ENCODE measurements at regions not wholly inside any gene's neighbourhood (a gene's known extent, or its start where the extent isn't known, plus 50 kb on each side); places are given as distances from the start of the nearest gene placed in this dataset.

DNA sequence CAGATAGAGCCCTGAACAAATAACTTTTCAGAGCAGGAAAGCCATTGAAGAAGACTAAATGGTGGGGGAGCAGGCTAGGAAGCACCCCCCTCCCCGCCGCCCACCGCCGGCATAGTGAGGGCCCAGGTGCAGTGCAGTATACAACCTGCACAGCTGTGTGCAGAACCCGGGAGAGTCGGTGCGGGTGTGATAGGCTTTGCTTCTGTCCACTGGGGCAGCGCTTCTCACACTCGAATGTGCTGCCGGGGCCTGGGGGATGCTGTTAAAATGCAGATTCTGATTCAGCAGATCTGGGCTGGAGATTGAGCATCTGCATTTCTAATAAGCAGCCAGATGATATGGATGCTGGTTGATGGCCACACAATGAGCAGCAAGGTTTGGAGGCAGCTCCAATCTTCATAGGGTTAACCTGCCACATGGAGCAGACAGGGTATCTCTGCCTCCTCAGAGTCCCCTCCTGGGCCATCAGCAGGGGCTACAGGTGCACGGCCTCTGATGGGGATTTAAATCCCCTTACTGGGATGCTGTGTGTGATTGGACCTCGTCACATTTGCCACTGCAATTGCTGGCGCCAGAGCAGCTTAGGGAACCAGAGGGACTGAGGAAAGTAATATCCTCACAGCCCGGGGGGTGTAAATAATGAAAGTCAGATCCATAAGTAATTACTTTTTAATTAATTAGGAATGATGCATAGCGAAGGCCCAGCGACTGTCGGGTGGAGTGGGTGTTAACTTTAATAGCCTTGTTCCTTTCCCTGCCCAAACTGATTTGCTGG lies 172.0 kb upstream of the RPL38 start:
- Histone ChIP-seq H3K4me1 (ENCODE audit: control insufficient read depth, insufficient read depth, low read length, poor library complexity, severe bottlenecking) (peaks cover 7% of the 10 kb centered on the region), H3K9me3 (ENCODE audit: control insufficient read depth in 2 of 2, low read length in 2 of 2) (no peaks in the 10 kb centered on the region), H3K27me3 (ENCODE audit: control insufficient read depth, insufficient read depth, low read length) (no peaks in the 10 kb centered on the region), H3K4me3 (ENCODE audit: low read depth, low read length) (no peak overlapping the region), H3K27ac (ENCODE audit: insufficient read depth, low read length, poor library complexity, severe bottlenecking) (no peak overlapping the region), H3K36me3 (ENCODE audit: control insufficient read depth, insufficient read depth, low read length) (no peaks in the 10 kb centered on the region)
- H3K9me3 Mint-ChIP-seq, result no peaks in the 10 kb centered on the region
- no peak for ATAC-seq (ENCODE audit: low read depth in 2 of 2)
- H3K27me3 Mint-ChIP-seq, result peaks cover 4% of the 10 kb centered on the region
- H3K27ac Mint-ChIP-seq, result no peak overlapping the region
- no peaks in the 10 kb centered on the region for H3K36me3 Mint-ChIP-seq
- no peak for DNase-seq
- no peak overlapping the region for H3K4me3 Mint-ChIP-seq
- H3K4me1 Mint-ChIP-seq, result peaks cover 5 to 18% (median 10%) of the 10 kb centered on the region in 4 donors

- peak overlapping the region in 1 of 3 donors; percentile 60 for H3K27ac Mint-ChIP-seq
- ATAC-seq (ENCODE audit: low read depth in 2 of 2) (no peak), DNase-seq (no peak)
- Histone ChIP-seq H3K27ac (ENCODE audit: insufficient read depth, low read length, poor library complexity, severe bottlenecking) (no peak overlapping the region), H3K4me3 (ENCODE audit: low read depth, low read length) (no peak overlapping the region), H3K27me3 (ENCODE audit: control insufficient read depth, insufficient read depth, low read length) (no peaks in the 10 kb centered on the region), H3K36me3 (ENCODE audit: control insufficient read depth, insufficient read depth, low read length) (no peaks in the 10 kb centered on the region), H3K9me3 (ENCODE audit: control insufficient read depth in 2 of 2, low read length in 2 of 2) (no peaks in the 10 kb centered on the region), H3K4me1 (ENCODE audit: control insufficient read depth, insufficient read depth, low read length, poor library complexity, severe bottlenecking) (peaks cover 3% of the 10 kb centered on the region)
- H3K9me3 Mint-ChIP-seq, result no peaks in the 10 kb centered on the region
- no peak overlapping the region for H3K4me3 Mint-ChIP-seq
- no peaks in the 10 kb centered on the region for H3K36me3 Mint-ChIP-seq
- H3K4me1 Mint-ChIP-seq, result peaks cover under 1 to 11% (median 6%) of the 10 kb centered on the region in 4 donors
- peaks cover 4% of the 10 kb centered on the region for H3K27me3 Mint-ChIP-seq
Measured at GRCh38 chr17:74032222-74032621, 171.3 kb upstream of the RPL38 start.

DNA sequence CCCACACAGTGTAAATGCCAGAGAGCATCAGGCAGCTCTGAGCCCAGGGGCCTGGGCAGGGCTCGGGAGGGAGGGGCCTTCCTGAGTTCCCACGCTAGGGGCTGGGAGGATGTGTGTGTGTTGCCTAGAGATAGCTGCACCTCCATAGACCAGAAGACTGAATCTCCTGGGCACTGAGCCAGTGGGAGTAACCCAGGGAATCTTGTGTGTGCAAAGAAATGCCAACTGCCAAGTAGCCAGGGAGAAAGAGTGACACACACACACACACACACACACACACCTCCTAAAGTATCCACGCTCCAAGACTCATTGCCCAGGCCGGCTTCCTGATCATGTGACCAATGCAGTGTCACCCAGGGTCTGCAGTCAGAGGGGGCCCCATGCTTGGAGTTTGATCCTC lies 166.2 kb upstream of the RPL38 start:
- no peaks in the 10 kb centered on the region for H3K36me3 ChIP-seq (ENCODE audit: control insufficient read depth, insufficient read depth, low read length)
- H3K9me3 Mint-ChIP-seq, result no peaks in the 10 kb centered on the region
- no peak overlapping the region for H3K4me3 ChIP-seq (ENCODE audit: low read depth, low read length)
- no peaks in the 10 kb centered on the region for H3K27me3 ChIP-seq (ENCODE audit: control insufficient read depth, insufficient read depth, low read length)
- H3K27ac Mint-ChIP-seq, result no peak overlapping the region
- H3K36me3 Mint-ChIP-seq, result no peaks in the 10 kb centered on the region
- H3K27ac ChIP-seq (ENCODE audit: insufficient read depth, low read length, poor library complexity, severe bottlenecking), result no peak overlapping the region
- H3K4me1 Mint-ChIP-seq, result no peaks in the 10 kb centered on the region
- H3K4me1 ChIP-seq (ENCODE audit: control insufficient read depth, insufficient read depth, low read length, poor library complexity, severe bottlenecking), result no peaks in the 10 kb centered on the region
- no peaks in the 10 kb centered on the region for H3K9me3 ChIP-seq (ENCODE audit: control insufficient read depth in 2 of 2, low read length in 2 of 2)
- DNase-seq (no peak), ATAC-seq (ENCODE audit: low read depth in 2 of 2) (no peak)
- no peak overlapping the region for H3K4me3 Mint-ChIP-seq
- peaks cover 7% of the 10 kb centered on the region for H3K27me3 Mint-ChIP-seq

DNA sequence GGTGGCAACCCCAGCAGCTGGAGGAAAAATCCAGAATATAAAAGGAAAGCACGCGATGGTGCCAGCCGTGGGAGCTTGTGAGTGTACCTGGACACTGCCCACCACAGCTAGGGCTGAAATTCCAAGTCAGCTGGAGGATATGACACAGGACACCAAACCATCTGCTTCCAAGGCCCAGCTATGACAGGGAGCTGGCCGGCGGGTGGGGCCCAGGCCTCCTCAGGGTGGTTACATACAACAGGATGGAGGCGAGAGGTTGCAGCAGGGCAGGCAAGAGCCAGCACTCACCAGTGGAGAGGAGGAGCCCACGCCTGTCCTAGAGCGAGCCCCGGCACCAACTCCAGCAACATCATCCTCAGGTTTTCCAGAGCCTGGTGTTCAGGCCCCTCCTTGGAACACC lies 163.2 kb upstream of the RPL38 start:
- H3K4me3 Mint-ChIP-seq, result no peak overlapping the region
- Histone ChIP-seq H3K4me3 (ENCODE audit: low read depth, low read length) (no peak overlapping the region), H3K27ac (ENCODE audit: insufficient read depth, low read length, poor library complexity, severe bottlenecking) (no peak overlapping the region), H3K36me3 (ENCODE audit: control insufficient read depth, insufficient read depth, low read length) (no peaks in the 10 kb centered on the region), H3K9me3 (ENCODE audit: control insufficient read depth in 2 of 2, low read length in 2 of 2) (no peaks in the 10 kb centered on the region), H3K4me1 (ENCODE audit: control insufficient read depth, insufficient read depth, low read length, poor library complexity, severe bottlenecking) (no peaks in the 10 kb centered on the region), H3K27me3 (ENCODE audit: control insufficient read depth, insufficient read depth, low read length) (no peaks in the 10 kb centered on the region)
- no peaks in the 10 kb centered on the region for H3K4me1 Mint-ChIP-seq
- DNase-seq (no peak), ATAC-seq (ENCODE audit: low read depth in 2 of 2) (no peak)
- H3K27me3 Mint-ChIP-seq, result peaks cover 7% of the 10 kb centered on the region
- no peaks in the 10 kb centered on the region for H3K9me3 Mint-ChIP-seq
- no peaks in the 10 kb centered on the region for H3K36me3 Mint-ChIP-seq
- H3K27ac Mint-ChIP-seq, result no peak overlapping the region

GRCh38 chr17:74040729-74041128 lies 162.7 kb upstream of the RPL38 start:
- Histone ChIP-seq H3K27ac (ENCODE audit: insufficient read depth, low read length, poor library complexity, severe bottlenecking) (no peak overlapping the region), H3K36me3 (ENCODE audit: control insufficient read depth, insufficient read depth, low read length) (no peaks in the 10 kb centered on the region), H3K4me3 (ENCODE audit: low read depth, low read length) (no peak overlapping the region), H3K27me3 (ENCODE audit: control insufficient read depth, insufficient read depth, low read length) (no peaks in the 10 kb centered on the region), H3K4me1 (ENCODE audit: control insufficient read depth, insufficient read depth, low read length, poor library complexity, severe bottlenecking) (no peaks in the 10 kb centered on the region), H3K9me3 (ENCODE audit: control insufficient read depth in 2 of 2, low read length in 2 of 2) (no peaks in the 10 kb centered on the region)
- Mint-ChIP-seq H3K4me1 (no peaks in the 10 kb centered on the region), H3K36me3 (no peaks in the 10 kb centered on the region), H3K4me3 (no peak overlapping the region), H3K27ac (no peak overlapping the region), H3K9me3 (no peaks in the 10 kb centered on the region), H3K27me3 (peaks cover 7% of the 10 kb centered on the region)
- ATAC-seq (ENCODE audit: low read depth in 2 of 2) (no peak), DNase-seq (no peak)

- H3K4me3 Mint-ChIP-seq, result no peak overlapping the region
- H3K4me3 ChIP-seq (ENCODE audit: low read depth, low read length), result no peak overlapping the region
- no peaks in the 10 kb centered on the region for H3K4me1 Mint-ChIP-seq
- peak overlapping the region in 1 of 3 donors; percentile 25 for H3K27ac Mint-ChIP-seq
- H3K27me3 Mint-ChIP-seq, result peaks cover 13% of the 10 kb centered on the region
- H3K27ac ChIP-seq (ENCODE audit: insufficient read depth, low read length, poor library complexity, severe bottlenecking), result no peak overlapping the region
- no peaks in the 10 kb centered on the region for H3K9me3 Mint-ChIP-seq
- H3K4me1 ChIP-seq (ENCODE audit: control insufficient read depth, insufficient read depth, low read length, poor library complexity, severe bottlenecking), result no peaks in the 10 kb centered on the region
- H3K9me3 ChIP-seq (ENCODE audit: control insufficient read depth in 2 of 2, low read length in 2 of 2), result no peaks in the 10 kb centered on the region
- DNase-seq, result no peak
- no peak for ATAC-seq (ENCODE audit: low read depth in 2 of 2)
- H3K27me3 ChIP-seq (ENCODE audit: control insufficient read depth, insufficient read depth, low read length), result no peaks in the 10 kb centered on the region
- no peaks in the 10 kb centered on the region for H3K36me3 Mint-ChIP-seq
- no peaks in the 10 kb centered on the region for H3K36me3 ChIP-seq (ENCODE audit: control insufficient read depth, insufficient read depth, low read length)
Measured at GRCh38 chr17:74041869-74042640, 161.4 kb upstream of the RPL38 start.

DNA sequence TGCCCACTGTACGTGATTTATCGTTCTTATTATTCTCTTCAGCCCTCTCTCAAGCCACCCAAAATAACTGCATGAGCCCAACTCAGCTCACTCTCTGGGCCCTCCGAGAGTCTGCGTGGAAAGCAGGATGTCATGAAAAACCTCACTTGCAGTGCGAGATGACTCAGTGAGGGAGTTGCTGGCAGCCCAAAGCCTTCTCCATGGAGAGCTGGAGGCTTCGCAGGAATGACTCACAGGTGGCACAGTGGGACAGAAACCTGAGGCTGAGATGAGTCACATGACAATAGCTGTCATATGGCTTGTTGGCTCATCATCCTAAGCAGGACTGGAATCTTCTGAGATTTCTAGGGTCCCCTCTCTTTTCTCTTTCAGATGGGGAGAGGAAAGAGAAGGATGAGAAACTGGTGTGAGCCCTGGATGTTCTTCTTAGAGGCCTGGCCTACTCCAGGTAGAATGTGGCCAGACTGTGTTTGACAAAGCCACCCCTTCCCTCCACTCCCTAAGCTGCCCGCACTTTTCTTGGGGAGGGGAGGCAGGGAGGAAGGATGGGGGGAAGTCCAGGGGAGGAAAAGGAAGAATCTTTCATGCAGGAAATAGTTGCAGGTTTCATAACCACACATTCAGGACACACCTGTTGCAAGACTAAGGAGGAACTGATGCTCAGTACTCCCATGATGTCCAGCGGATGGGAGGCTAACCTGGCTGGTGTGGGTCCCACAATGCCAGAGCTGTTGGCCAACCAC lies 160.6 kb upstream of the RPL38 start:
- peaks cover 0 to 2% (median under 1%) of the 10 kb centered on the region in 4 donors for H3K4me1 Mint-ChIP-seq
- H3K36me3 ChIP-seq (ENCODE audit: control insufficient read depth, insufficient read depth, low read length), result no peaks in the 10 kb centered on the region
- no peak overlapping the region for H3K4me3 Mint-ChIP-seq
- no peaks in the 10 kb centered on the region for H3K27me3 ChIP-seq (ENCODE audit: control insufficient read depth, insufficient read depth, low read length)
- no peaks in the 10 kb centered on the region for H3K36me3 Mint-ChIP-seq
- no peaks in the 10 kb centered on the region for H3K9me3 Mint-ChIP-seq
- peak in 1 of 3 donors; percentile 3 for DNase-seq
- H3K4me3 ChIP-seq (ENCODE audit: low read depth, low read length), result no peak overlapping the region
- no peak overlapping the region for H3K27ac Mint-ChIP-seq
- H3K27ac ChIP-seq (ENCODE audit: insufficient read depth, low read length, poor library complexity, severe bottlenecking), result no peak overlapping the region
- H3K27me3 Mint-ChIP-seq, result peaks cover 16% of the 10 kb centered on the region
- no peak for ATAC-seq (ENCODE audit: low read depth in 2 of 2)
- no peaks in the 10 kb centered on the region for H3K4me1 ChIP-seq (ENCODE audit: control insufficient read depth, insufficient read depth, low read length, poor library complexity, severe bottlenecking)
- no peaks in the 10 kb centered on the region for H3K9me3 ChIP-seq (ENCODE audit: control insufficient read depth in 2 of 2, low read length in 2 of 2)
